ENCODE measurements at regions not wholly inside any gene's neighbourhood (a gene's known extent, or its start where the extent isn't known, plus 50 kb on each side); places are given as distances from the start of the nearest gene placed in this dataset.

DNA sequence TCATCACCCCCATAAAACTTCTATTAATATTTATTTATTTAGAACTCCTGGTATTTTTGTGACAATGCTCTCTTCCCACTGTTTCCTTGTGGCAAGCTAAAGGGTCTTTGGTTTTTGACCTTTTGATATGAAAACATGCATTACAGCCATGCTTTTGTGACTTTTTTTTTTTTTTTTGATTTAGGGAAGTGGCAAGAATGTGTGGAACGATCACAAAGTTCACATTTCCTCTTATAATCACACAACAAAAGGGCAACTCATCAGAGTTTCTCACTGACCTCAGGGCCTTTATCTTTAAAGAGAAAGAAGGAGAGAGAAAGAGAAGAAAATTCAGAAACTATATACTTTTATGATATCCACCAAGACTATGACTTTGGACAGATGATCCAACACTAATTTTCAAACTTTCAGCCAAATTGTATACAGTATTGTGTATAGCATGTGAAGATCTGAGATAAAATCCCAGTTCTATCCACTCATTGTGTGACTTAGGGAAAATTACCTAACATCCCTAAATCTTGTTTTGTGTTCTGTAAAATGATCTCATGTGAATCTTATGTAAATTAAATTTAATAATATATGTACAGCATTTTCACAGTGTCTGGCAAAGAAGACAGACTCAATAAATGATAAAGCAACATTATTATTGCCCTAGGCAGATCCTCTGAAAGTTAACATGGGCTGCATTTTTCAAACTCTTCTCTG is 106.8 kb upstream of the MARCKS start:
- H3K27ac ChIP-seq, result no peak overlapping the region
- DNase-seq (ENCODE audit: low read depth in 1 of 2, low spot score in 1 of 2), result no peak
- no peaks in the 10 kb centered on the region for H3K36me3 ChIP-seq

DNA sequence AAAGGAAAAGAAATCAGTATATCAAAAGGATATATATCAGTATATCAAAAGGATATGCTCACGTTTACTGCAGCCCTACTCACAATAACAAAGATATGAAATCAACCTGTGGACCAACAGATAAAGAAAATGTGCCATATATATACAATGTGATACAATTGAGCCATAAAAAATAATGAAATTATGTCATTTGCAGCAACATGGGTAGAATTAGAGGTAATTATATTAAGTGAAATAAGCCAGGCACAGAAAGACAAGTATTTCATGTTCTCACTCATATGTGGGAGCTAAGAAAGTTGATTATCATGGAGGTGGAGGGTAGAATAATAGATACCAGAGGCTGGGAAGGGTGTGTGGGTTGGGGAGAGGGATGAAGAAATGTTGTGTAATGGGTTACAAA is 102.9 kb upstream of the MARCKS start:
- no peaks in the 10 kb centered on the region for H3K36me3 ChIP-seq
- H3K27me3 ChIP-seq, result peaks cover 78% of the 10 kb centered on the region
- H3K9me3 ChIP-seq (ENCODE audit: low read depth), result no peaks in the 10 kb centered on the region
- H3K4me1 ChIP-seq (ENCODE audit: low read depth), result no peaks in the 10 kb centered on the region
- no peak overlapping the region for H3K4me3 ChIP-seq
- TF ChIP-seq, protein P1, sequence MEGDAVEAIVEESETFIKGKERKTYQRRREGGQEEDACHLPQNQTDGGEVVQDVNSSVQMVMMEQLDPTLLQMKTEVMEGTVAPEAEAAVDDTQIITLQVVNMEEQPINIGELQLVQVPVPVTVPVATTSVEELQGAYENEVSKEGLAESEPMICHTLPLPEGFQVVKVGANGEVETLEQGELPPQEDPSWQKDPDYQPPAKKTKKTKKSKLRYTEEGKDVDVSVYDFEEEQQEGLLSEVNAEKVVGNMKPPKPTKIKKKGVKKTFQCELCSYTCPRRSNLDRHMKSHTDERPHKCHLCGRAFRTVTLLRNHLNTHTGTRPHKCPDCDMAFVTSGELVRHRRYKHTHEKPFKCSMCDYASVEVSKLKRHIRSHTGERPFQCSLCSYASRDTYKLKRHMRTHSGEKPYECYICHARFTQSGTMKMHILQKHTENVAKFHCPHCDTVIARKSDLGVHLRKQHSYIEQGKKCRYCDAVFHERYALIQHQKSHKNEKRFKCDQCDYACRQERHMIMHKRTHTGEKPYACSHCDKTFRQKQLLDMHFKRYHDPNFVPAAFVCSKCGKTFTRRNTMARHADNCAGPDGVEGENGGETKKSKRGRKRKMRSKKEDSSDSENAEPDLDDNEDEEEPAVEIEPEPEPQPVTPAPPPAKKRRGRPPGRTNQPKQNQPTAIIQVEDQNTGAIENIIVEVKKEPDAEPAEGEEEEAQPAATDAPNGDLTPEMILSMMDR (IDR thresholded peaks at IDR 0.05; ENCODE audit: low read depth, low read length), result no peak
- no peak for DNase-seq (ENCODE audit: low read depth in 1 of 2, low spot score in 1 of 2)
- no peak overlapping the region for H3K27ac ChIP-seq

More for the DNA sequence above, 106.8 kb upstream of the MARCKS start:
- Histone ChIP-seq H3K4me3 (no peak overlapping the region), H3K27me3 (peaks cover 69% of the 10 kb centered on the region), H3K4me1 (ENCODE audit: low read depth) (peaks cover 2% of the 10 kb centered on the region), H3K9me3 (ENCODE audit: low read depth) (no peaks in the 10 kb centered on the region)
- TF ChIP-seq, protein P1 (IDR thresholded peaks at IDR 0.05; ENCODE audit: low read depth, low read length), result no peak

DNA sequence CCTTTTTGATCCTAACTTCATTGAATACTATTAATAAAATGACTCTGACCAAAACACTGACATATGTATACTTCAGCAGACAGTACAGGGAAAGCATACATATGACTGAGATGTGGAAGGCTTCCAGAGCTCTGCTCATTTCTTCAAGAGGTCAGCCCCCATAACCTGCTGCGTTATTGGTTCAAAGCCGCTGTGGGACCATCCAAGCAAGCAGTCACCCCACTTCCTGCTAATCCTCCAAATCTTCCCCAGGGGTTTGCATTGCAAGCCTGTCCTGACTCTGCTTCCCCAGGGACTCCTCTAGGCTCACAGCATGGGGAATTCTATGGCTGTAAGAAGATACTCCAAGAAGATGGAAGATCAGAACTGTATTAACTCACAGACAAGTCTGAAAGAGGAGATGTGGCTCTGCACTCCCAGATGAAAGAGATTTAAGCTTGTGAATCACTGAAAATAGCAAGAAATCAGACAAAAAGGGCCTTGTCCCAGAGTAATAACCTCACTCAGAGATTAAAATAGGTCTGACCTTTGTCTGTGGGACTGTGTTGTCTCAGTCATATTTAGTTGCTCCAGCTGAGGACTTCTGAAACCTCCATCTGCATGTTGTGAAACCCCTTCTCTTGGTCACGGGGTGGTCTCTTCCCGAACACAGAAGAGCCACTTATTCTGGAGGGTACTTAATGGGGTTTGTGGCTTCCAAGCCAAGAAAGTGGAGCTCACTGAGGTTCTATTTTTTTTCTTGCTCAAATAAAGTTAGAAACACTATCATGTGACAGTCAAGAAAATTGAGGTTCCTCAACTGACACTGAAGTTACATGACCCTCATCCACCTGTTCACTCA is 101.5 kb upstream of the MARCKS start:
- peaks cover 77% of the 10 kb centered on the region for H3K27me3 ChIP-seq
- H3K4me3 ChIP-seq, result no peak overlapping the region

DNA sequence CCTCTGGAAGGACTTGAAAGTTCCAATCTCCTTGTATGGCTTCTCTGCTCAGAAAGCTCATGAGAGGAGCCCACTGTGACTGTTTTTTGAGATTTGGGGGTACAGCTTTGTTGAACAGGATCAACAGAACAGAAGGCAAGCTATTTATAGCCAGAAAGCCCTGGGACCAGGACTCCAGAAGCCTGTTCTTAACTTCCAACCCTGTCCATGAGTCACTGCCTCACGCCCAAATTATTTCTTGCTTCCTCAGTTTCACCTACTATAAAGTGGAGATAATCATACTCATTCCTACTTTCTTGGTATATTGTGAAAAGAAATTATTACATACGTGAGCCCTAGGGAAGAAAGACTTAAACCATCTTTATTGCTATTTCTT is 100.9 kb upstream of the MARCKS start:
- Histone ChIP-seq H3K9me3 (ENCODE audit: low read depth) (no peaks in the 10 kb centered on the region), H3K36me3 (no peaks in the 10 kb centered on the region), H3K27ac (no peak overlapping the region), H3K4me1 (ENCODE audit: low read depth) (no peaks in the 10 kb centered on the region), H3K27me3 (peaks cover 79% of the 10 kb centered on the region), H3K4me3 (no peak overlapping the region)
- TF ChIP-seq, protein P1 (IDR thresholded peaks at IDR 0.05; ENCODE audit: low read depth, low read length), result no peak
- DNase-seq (ENCODE audit: low read depth in 1 of 2, low spot score in 1 of 2), result no peak

More for the DNA sequence above, 101.5 kb upstream of the MARCKS start:
- TF ChIP-seq, protein P1 (IDR thresholded peaks at IDR 0.05; ENCODE audit: low read depth, low read length), result no peak
- no peaks in the 10 kb centered on the region for H3K4me1 ChIP-seq (ENCODE audit: low read depth)
- H3K36me3 ChIP-seq, result no peaks in the 10 kb centered on the region
- no peak for DNase-seq (ENCODE audit: low read depth in 1 of 2, low spot score in 1 of 2)
- no peak overlapping the region for H3K27ac ChIP-seq
- no peaks in the 10 kb centered on the region for H3K9me3 ChIP-seq (ENCODE audit: low read depth)

DNA sequence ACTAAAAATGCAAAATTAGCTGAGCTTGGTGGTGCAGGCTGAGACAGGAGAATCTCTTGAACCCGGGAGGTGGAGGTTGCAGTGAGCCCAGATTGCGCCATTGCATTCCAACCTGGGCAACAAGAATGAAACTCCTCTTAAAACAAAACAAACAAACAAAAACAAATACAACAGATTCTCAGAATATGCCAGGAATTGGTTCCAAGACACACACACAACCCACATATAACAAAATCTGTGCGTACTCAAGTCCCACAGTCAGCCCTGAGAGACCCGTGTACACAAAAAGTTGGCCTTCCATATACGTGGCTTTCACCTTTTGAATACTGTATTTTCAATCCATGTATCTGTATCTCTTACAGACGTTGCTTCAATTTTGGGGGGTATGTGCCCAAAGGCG is 98.9 kb upstream of the MARCKS start:
- H3K36me3 ChIP-seq, result no peaks in the 10 kb centered on the region
- peaks cover 88% of the 10 kb centered on the region for H3K27me3 ChIP-seq
- TF ChIP-seq, protein P1 (IDR thresholded peaks at IDR 0.05; ENCODE audit: low read depth, low read length), result no peak
- H3K4me1 ChIP-seq (ENCODE audit: low read depth), result no peaks in the 10 kb centered on the region
- no peak overlapping the region for H3K4me3 ChIP-seq
- H3K9me3 ChIP-seq (ENCODE audit: low read depth), result no peaks in the 10 kb centered on the region
- no peak for DNase-seq (ENCODE audit: low read depth in 1 of 2, low spot score in 1 of 2)
- H3K27ac ChIP-seq, result no peak overlapping the region
